OCI-LY3 (cell line): ENCODE measurements at regions not wholly inside any gene's neighbourhood (a gene's known extent, or its start where the extent isn't known, plus 50 kb on each side); places are given as distances from the start of the nearest gene placed in this dataset.

Experiments
- H2AFZ ChIP-seq: fragments of 200-600, 300-600 bp; shearing (Covaris generic); 2 replicates; pipeline ENCODE4 v1.6.0; 2014; ENCODE audit warnings: antibody characterized with exemption, low read depth, low read length
- H3K27ac ChIP-seq: fragments of 200-600, 300-600 bp; sonication (generic); 2 replicates; pipeline ENCODE4 v1.5.1; 2014; ENCODE audit warnings: mild to moderate bottlenecking, low read length, moderate library complexity, mixed read lengths
- H3K27me3 ChIP-seq: fragments of 200-600, 300-600 bp; sonication (generic); 2 replicates; pipeline ENCODE4 v1.6.1; 2014; ENCODE audit warnings: low read depth, low read length, mixed read lengths
- H3K36me3 ChIP-seq: fragments of 200-600, 300-600 bp; sonication (generic); replicated peaks from 2 replicates; pipeline ENCODE3; 2014; ENCODE audit warnings: low read depth, low read length, mixed read lengths
- H3K4me1 ChIP-seq: fragments of 300-600, 200-600 bp; sonication (generic); 2 replicates; pipeline ENCODE4 v1.6.1; 2014; ENCODE audit warnings: low read length, mixed read lengths
- H3K4me2 ChIP-seq: fragments of 200-600, 300-600 bp; sonication (generic); 2 replicates; pipeline ENCODE4 v1.6.1; 2014; ENCODE audit warnings: low read length, mixed read lengths
- H3K4me3 ChIP-seq: fragments of 300-600, 200-600 bp; sonication (generic); 2 replicates; pipeline ENCODE4 v1.5.1; 2014; ENCODE audit warnings: antibody characterized with exemption, mild to moderate bottlenecking, low read length, moderate library complexity
- H3K79me2 ChIP-seq: fragments of 300-600, 200-600 bp; shearing (Covaris generic); 2 replicates; pipeline ENCODE4 v1.6.1; 2014; ENCODE audit warnings: mild to moderate bottlenecking, low read length, mixed read lengths
- H3K9ac ChIP-seq: fragments of 300-600, 200-600 bp; shearing (Covaris generic); 2 replicates; pipeline ENCODE4 v1.6.0; 2014; ENCODE audit warnings: mild to moderate bottlenecking, low read length, moderate library complexity
- H3K9me3 ChIP-seq: fragments of 200-600, 300-600 bp; shearing (Covaris generic); 2 replicates; pipeline ENCODE4 v1.6.1; 2014; ENCODE audit warnings: low read length, mixed read lengths; ENCODE audit not compliant: insufficient read depth
- H4K20me1 ChIP-seq: fragments of 200-600, 300-600 bp; sonication (generic); 2 replicates; pipeline ENCODE4 v1.6.1; 2016; ENCODE audit warnings: low read length, mixed read lengths; ENCODE audit not compliant: insufficient read depth
- EZH2phosphoT487 ChIP-seq: fragments of 200-600 bp; shearing (Covaris generic); IDR thresholded peaks from 2 replicates; pipeline ENCODE4 v1.6.1; 2018; ENCODE audit warnings: antibody characterized with exemption, mixed run types, low read depth
- TF ChIP-seq, protein P1 (sequence below): fragments of 200-600, 300-600 bp; sonication (generic); IDR thresholded peaks from 2 replicates; pipeline ENCODE4 v1.5.1; 2014; ENCODE audit warnings: antibody characterized with exemption, low read length, low read depth

DNA sequence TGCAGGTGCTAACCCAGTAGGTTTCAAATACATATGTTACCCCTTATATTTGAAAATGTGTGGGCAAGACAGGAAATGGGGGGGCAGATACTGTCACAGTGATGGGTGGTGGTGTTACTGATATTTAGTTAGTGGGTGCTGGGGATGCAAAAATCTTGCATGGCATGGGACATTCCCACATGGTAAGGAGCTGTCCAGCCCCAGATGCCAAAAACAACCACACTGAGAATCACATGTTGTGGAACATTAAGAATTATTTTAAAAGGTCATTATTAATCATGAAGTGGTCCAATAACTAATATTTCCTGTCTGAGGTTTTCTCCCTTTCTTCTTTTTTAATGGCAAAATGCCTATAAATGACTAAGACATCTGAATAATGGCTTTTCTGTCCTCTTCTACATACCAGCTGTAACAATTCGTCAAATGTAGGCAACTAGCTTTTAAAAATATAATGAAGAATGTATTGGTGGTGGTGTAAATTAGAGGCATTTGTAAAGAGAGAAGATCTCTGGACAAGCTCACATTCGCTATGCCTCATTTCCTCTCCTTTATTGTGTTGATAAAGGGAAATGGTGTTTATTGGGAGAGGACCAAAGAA lies 57.3 kb upstream of the SLC35B3 start:
- Histone ChIP-seq H3K27ac (no peak overlapping the region), H4K20me1 (no peaks in the 10 kb centered on the region), H3K9ac (no peak overlapping the region), H3K4me2 (no peak overlapping the region), H3K9me3 (no peaks in the 10 kb centered on the region), H2AFZ (no peak overlapping the region), H3K27me3 (0 out of 2 replicates have a peak, but pooled peaks cover 4% of the 10 kb centered on the region), H3K4me1 (peaks cover 14% of the 10 kb centered on the region), H3K36me3 (no peaks in the 10 kb centered on the region), H3K79me2 (no peaks in the 10 kb centered on the region), H3K4me3 (no peak overlapping the region)
- TF ChIP-seq, protein P1, sequence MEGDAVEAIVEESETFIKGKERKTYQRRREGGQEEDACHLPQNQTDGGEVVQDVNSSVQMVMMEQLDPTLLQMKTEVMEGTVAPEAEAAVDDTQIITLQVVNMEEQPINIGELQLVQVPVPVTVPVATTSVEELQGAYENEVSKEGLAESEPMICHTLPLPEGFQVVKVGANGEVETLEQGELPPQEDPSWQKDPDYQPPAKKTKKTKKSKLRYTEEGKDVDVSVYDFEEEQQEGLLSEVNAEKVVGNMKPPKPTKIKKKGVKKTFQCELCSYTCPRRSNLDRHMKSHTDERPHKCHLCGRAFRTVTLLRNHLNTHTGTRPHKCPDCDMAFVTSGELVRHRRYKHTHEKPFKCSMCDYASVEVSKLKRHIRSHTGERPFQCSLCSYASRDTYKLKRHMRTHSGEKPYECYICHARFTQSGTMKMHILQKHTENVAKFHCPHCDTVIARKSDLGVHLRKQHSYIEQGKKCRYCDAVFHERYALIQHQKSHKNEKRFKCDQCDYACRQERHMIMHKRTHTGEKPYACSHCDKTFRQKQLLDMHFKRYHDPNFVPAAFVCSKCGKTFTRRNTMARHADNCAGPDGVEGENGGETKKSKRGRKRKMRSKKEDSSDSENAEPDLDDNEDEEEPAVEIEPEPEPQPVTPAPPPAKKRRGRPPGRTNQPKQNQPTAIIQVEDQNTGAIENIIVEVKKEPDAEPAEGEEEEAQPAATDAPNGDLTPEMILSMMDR, result no peak
- no peak for TF ChIP-seq EZH2phosphoT487
